ENCODE measurements at regions not wholly inside any gene's neighbourhood (a gene's known extent, or its start where the extent isn't known, plus 50 kb on each side); places are given as distances from the start of the nearest gene placed in this dataset.

DNA sequence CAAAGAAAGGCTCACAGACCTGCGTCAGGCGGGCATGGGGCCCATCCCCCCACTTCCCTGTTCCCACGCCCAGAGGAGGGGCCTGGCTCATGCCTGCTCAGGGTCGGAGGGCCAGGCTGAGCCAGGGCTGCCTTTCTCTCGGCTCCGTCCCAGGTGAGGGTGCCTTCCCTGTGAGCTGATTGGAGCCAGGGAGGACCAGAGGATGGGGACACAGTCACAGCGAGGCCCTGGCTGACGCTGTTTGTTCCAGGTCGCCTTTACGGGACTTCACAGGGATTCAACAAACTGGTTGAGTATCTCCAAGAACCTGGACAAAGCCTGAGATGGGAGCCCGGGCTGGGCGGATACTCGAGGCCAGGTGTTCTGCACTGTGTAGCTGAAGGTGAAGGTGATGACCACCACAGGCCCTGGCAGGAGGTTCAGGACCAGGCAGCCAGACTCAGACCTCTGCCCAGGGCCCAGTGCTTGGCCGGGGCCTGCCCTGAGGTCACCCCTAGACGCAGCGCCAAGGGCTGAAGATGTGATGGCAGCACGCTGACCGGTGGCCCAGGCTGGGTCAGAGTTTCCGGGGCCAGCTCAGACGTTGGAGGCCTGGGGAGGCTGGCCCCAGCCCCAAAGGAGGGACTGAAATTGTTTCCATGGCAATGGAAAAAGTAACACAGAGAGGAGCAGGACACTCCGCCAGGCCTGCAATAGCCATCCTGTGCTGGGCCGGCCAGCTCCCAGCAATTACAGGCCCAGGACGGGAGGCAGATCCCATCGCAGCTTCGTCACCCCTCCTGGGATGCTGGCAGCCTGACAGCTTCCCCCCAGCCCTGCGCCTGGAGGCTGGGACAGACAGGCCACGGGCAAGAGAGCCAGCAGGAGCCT, 65.3 kb upstream of the ADAMTS2 start:
- TF ChIP-seq, protein P1, sequence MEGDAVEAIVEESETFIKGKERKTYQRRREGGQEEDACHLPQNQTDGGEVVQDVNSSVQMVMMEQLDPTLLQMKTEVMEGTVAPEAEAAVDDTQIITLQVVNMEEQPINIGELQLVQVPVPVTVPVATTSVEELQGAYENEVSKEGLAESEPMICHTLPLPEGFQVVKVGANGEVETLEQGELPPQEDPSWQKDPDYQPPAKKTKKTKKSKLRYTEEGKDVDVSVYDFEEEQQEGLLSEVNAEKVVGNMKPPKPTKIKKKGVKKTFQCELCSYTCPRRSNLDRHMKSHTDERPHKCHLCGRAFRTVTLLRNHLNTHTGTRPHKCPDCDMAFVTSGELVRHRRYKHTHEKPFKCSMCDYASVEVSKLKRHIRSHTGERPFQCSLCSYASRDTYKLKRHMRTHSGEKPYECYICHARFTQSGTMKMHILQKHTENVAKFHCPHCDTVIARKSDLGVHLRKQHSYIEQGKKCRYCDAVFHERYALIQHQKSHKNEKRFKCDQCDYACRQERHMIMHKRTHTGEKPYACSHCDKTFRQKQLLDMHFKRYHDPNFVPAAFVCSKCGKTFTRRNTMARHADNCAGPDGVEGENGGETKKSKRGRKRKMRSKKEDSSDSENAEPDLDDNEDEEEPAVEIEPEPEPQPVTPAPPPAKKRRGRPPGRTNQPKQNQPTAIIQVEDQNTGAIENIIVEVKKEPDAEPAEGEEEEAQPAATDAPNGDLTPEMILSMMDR (IDR thresholded peaks at IDR 0.05; ENCODE audit: insufficient read depth, low read depth, low read length): no peak
- no peak for TF ChIP-seq EZH2 (IDR thresholded peaks at IDR 0.05; ENCODE audit: insufficient read depth, low read length)

All from astrocyte (in vitro differentiated cells and primary cell).